ENCODE measurements at regions not wholly inside any gene's neighbourhood (a gene's known extent, or its start where the extent isn't known, plus 50 kb on each side); places are given as distances from the start of the nearest gene placed in this dataset.

- no peak for TF ChIP-seq CTCF (conservative IDR thresholded peaks at IDR 0.05; ENCODE audit: low read depth, low read length)
- TF ChIP-seq EZH2 (IDR thresholded peaks at IDR 0.05; ENCODE audit: borderline replicate concordance, low read depth, low read length, poor library complexity, severe bottlenecking) = no peak
Measured at GRCh38 chr2:7353571-7353970, 436.4 kb downstream of the RNF144A start.
